Lower leg skin (tissue), 4 donors: ENCODE measurements at regions not wholly inside any gene's neighbourhood (a gene's known extent, or its start where the extent isn't known, plus 50 kb on each side); places are given as distances from the start of the nearest gene placed in this dataset.

Source experiments
- DNase-seq, 2 donors: peaks; one replicate each; pipeline ENCODE4 v3.0.0-alpha.2; 2019; ENCODE audit warnings: low spot score in 2 of 2
- H3K4me3 ChIP-seq: fragments of 200-600 bp; sonication (generic); 2 replicates; pipeline ENCODE4 v1.5.1; 2017; ENCODE audit warnings: mild to moderate bottlenecking, low read depth; ENCODE audit not compliant: poor library complexity, severe bottlenecking
- POLR2A ChIP-seq, 2 donors: fragments of 450-650 bp; IDR thresholded peaks; one replicate each; pipeline ENCODE4 v1.6.1; 2016 to 2017; ENCODE audit warnings: antibody characterized with exemption in 2 of 2, mild to moderate bottlenecking in 1 of 2, moderate library complexity in 1 of 2
- WGBS, 2 donors: methylation state at CpG; one replicate each; pipeline ENCODE4 v1.1.5; 2018; 5-methylcytosine and 5-hydroxymethylcytosine counted together
- intact Hi-C: fragments of 100-400 bp; cut with DNase I; formaldehyde crosslinking; loops from one replicate; pipeline ENCODE4 v1.15.0; 2023; ENCODE audit warnings: low total_unique reads
- TF ChIP-seq, protein P1 (sequence below), 3 donors: fragments of 450-650 bp; IDR thresholded peaks; one replicate each; pipeline ENCODE4 v1.5.1; 2016; ENCODE audit warnings: antibody characterized with exemption in 3 of 3, mild to moderate bottlenecking in 3 of 3, moderate library complexity in 2 of 3

DNA sequence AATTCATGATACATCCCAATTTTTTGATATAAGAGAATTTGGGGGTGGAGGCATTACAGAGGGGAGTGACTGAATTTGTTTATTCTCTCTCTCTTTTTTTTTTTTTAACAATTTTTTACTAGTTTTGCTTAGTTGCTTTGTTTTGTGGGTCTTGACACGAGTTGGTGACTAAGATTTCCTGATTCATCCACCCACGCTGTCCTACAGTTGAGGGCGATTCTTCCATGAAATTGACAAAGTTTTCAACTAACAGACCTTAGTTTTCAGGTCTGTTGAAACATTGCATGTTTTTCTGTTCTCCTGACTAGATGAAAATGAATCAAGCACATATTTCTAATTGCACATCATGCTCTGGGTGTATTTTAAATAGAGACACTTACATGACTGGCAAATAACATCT lies 613.8 kb downstream of the TFAP2B start:
- no peak for TF ChIP-seq POLR2A (IDR thresholded peaks at IDR 0.05)
- TF ChIP-seq, protein P1, sequence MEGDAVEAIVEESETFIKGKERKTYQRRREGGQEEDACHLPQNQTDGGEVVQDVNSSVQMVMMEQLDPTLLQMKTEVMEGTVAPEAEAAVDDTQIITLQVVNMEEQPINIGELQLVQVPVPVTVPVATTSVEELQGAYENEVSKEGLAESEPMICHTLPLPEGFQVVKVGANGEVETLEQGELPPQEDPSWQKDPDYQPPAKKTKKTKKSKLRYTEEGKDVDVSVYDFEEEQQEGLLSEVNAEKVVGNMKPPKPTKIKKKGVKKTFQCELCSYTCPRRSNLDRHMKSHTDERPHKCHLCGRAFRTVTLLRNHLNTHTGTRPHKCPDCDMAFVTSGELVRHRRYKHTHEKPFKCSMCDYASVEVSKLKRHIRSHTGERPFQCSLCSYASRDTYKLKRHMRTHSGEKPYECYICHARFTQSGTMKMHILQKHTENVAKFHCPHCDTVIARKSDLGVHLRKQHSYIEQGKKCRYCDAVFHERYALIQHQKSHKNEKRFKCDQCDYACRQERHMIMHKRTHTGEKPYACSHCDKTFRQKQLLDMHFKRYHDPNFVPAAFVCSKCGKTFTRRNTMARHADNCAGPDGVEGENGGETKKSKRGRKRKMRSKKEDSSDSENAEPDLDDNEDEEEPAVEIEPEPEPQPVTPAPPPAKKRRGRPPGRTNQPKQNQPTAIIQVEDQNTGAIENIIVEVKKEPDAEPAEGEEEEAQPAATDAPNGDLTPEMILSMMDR (IDR thresholded peaks at IDR 0.05), result no peak
- 70 to 78% methylated on average over 3 of the region's 3 CpGs for WGBS, 2 donors
- DNase-seq, result no peak
- intact Hi-C loops, result no loop called here
- H3K4me3 ChIP-seq, result no peak overlapping the region

DNA sequence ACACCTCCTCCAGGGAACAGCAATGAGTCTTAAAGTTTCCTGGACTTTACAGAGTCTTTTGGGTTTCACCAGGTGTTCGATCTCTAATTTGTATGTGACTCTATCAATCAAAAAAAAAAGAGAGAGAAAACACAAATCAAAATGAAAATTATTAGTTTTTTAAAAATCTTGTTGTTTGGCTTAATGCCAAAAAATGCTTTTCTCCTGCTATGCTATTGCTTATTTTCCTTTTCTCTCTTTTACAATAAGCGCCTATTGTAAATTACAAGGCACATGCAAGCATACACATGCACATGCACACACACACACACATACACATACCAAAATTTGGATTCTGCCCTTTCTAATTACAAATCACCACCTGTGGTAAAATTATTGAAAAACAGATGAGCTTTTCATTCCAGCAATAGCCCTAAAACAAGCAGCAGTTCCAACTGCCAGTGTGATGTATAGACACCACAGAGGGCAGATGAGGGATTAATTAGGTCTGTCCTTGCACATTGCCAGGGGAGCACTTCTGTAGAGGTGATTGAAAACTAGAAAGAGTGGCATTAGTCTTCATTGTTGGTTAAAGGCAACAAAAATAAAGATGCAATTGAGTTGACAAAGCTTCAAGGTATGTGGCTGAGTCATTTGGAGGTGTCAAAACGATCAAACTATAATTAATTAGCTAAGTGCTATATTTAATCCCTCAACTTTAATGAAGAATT lies 631.7 kb downstream of the TFAP2B start:
- no peak overlapping the region for H3K4me3 ChIP-seq
- intact Hi-C loops, result no loop called here
- DNase-seq, result no peak
- TF ChIP-seq POLR2A (IDR thresholded peaks at IDR 0.05), result no peak
- TF ChIP-seq, protein P1 (IDR thresholded peaks at IDR 0.05), result no peak
- 61 to 64% methylated on average over 3 of the region's 3 CpGs for WGBS, 2 donors

DNA sequence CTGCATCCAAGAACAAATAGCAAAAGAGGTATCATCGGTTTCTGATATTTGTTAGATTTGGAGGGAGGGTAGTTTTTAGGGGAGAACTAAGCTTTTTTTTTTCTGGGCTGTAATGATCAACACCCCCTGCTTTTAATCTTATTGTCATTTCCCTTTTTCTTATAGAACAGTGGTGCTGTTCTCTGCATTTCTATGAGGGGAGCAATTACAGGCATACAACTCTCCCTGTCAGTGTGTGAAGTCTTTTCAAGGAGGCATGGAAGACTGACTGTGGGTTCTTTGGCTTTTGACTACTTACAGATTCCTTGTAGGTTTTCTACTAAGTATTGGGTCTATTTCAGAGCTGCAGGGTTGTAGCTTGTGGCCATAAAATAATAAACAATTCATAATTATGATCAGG lies 632.3 kb downstream of the TFAP2B start:
- no peak for TF ChIP-seq POLR2A (IDR thresholded peaks at IDR 0.05)
- TF ChIP-seq, protein P1 (IDR thresholded peaks at IDR 0.05), result no peak
- intact Hi-C loops, result no loop called here
- WGBS, 2 donors, result 61 to 63% methylated on average over 1 of the region's 1 CpG
- no peak for DNase-seq
- H3K4me3 ChIP-seq, result no peak overlapping the region

DNA sequence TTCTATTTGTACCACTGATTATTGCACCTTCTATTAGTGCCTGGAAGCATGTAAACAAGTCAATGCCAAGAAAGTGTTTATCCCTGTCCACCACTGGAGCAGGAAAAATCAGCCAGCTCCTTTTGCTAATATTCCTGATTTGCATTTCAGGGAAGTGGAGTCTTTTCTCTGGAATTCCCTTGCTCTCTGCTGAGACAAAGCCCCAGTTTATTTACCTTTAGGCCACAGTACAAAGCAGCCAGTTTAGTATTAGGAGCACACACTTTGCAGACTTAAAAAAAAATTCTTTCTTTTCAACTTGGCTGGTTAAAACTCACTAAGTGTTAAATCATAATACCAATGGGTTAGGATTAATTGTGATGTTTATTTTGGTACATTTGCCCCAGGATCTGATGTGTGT lies 631.1 kb downstream of the PKHD1 start:
- DNase-seq, result no peak
- intact Hi-C loops, result no loop called here
- no peak overlapping the region for H3K4me3 ChIP-seq
- TF ChIP-seq, protein P1 (IDR thresholded peaks at IDR 0.05), result no peak
- TF ChIP-seq POLR2A (IDR thresholded peaks at IDR 0.05), result no peak

DNA sequence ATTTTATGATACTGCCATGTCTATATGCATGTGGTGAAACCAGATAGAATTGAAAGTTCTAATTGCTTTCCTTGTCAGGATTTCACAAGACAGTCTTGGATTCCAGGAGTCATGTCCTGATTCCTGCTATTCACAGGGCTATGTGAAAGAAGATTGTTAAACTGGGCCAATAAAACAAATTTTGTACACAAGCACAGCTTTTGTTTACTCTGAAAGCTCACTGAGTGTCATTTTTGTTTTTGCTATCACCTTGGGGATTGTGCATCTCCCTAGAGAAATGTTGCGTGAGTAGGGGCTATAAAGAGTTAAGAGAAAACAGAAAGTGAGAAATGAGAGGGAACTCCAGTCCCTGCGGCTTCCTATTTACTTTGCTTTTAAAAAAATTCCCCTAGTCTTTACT lies 627.5 kb downstream of the PKHD1 start:
- H3K4me3 ChIP-seq, result no peak overlapping the region
- DNase-seq, result no peak
- intact Hi-C loops, result no loop called here
- WGBS, 2 donors, result 46 to 49% methylated on average over 2 of the region's 2 CpGs
- TF ChIP-seq, protein P1 (IDR thresholded peaks at IDR 0.05), result no peak
- TF ChIP-seq POLR2A (IDR thresholded peaks at IDR 0.05), result no peak

DNA sequence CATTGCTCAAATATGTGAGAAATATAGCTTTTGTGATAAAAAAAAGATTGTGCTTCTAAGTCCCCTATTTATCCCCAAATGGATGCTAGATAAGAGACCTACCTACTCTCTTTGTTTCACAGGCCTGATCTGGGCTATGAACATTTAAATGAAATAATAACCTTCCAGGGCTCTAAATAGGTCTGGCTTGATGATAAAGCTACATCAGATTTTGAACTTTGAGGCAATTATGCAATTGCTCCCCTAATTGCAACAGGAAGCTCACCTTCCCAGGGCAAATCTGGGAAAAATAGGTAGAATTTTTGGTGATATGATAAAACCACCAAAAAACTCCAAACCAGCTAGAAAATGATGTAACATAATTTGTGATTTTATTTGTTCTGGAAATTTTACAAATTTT lies 624.5 kb downstream of the PKHD1 start:
- intact Hi-C loops, result no loop called here
- no peak for DNase-seq

More for the DNA sequence above, 624.5 kb downstream of the PKHD1 start:
- TF ChIP-seq POLR2A (IDR thresholded peaks at IDR 0.05), result no peak
- TF ChIP-seq, protein P1 (IDR thresholded peaks at IDR 0.05), result no peak
- no peak overlapping the region for H3K4me3 ChIP-seq
